GM19438 (cell line): ENCODE measurements at regions not wholly inside any gene's neighbourhood (a gene's known extent, or its start where the extent isn't known, plus 50 kb on each side); places are given as distances from the start of the nearest gene placed in this dataset.
A peak's percentile ranks its signal among the peaks of the same experiment; 100 is the strongest.
"Not testable (repeated sequence)": the region's sequence is repeated elsewhere in the genome, so short reads cannot be mapped to it uniquely, and the experiment has no call there.

Experiments used
- ATAC-seq: cut with Tn5 transposase; IDR thresholded peaks from one replicate; pipeline ENCODE4 v1.9.1; 2021; ENCODE audit warnings: low read depth; ENCODE audit not compliant: unreplicated experiment

DNA sequence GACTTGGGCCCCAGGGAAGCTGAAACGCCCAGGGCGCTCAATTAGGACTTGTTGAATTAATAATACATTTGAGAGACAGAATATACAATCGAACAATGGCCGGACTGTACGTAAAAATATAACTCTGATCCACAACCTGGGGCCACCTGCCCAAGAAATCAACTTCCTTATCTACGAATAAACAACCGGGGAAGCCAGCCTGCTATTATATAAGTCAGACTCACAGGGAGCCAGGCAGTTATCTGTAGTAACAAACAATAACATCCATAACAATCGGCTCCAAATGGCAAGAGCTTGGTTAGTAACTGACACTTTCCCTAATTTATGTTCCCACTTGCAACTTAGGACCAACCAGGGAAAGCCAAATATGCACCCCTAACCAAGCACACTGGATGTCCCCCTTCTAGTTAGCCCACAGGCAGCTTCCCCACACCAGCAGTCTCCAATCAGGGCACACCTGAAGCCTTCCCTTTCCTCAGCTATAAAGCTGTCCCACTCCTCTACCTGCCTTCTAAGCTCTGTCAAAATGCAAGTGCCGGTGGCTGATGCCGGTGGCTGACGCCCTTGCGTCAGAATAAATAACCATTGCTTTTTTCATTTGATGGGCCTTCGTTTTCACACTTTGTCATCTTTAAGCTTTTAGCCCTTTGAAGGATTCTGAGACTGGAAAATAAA is 135.2 kb downstream of the FAM72B start:
- ATAC-seq, result peak; percentile 16

DNA sequence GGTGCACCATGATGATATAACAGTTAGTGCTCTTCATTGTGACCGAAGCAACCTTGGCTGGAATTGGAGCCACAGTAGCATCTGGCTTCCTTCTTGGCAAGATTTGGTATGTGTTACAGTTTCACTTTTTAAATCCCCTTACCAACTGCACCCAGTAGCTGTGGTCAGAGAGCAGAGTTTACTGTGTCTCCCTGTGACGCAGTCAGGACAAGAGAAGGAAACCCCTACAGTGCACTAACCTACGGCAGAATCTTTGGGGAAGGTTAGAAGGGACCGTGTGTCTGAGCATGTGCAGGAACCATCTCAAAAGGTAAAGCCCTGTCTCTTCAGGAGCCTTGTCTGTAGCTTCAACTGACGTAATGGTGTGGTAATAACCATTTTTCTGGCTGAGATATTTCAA is 134.0 kb downstream of the FAM72B start:
- ATAC-seq, result not testable (repeated sequence)

DNA sequence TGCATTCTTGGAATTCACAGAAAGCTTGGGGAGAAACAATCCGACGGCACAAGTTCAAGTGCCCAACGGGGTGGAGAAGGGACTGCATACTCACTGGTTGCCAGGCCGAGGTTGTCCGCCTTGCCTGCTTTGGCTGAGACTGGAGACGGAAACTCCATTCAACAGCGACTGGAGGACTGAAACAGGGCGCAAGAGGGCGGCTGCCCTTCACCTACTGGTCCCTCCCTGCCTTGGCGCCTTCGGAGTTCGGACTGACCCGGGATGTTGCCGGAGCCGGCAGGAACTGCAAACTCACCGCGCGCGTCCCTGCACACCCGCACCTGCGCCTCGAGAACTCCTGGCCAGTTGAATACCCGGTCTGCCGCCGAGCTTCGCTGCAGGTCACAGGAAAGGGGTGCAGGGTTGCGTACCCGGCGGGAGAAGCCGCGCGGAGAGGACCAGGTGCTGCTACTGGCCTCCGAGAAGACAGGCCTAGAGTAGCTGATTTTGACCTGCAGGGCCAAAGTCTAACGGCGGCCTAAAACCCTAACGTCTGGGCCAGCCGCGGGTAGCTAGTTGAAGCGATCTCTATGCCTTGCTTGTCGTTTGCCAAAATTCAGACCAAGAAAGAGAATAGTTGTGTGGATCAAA is 132.9 kb downstream of the FAM72B start:
- ATAC-seq, result not testable (repeated sequence)

DNA sequence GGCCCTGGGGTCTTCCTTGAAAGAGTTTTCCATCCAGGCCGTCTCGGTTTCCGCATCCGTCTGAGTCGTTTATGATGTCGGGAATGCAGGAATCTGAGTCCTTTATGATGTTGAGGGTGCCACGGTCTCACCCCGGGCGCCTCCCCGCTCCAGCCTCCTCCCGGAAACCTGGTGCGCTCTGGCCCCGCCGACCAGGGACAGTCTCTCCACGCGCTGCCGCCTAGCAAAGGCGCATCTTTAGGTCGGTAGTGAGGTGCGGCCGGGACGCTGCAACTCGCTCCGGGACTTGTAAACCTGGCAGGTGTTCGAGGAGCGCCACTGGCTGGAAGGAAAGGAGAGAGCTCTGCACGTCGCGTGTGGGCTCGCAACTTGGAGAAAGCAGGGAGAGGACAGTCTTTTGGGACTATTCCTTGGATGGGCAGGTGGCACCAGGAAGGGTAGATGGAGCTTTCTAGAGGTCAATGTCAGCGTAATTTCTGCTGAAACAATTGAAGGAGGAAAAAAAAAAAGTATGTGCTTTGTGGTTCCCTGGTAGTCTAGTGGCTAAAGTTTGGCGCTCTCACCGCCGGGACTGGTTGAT is 132.0 kb downstream of the FAM72B start:
- ATAC-seq, result not testable (repeated sequence)

DNA sequence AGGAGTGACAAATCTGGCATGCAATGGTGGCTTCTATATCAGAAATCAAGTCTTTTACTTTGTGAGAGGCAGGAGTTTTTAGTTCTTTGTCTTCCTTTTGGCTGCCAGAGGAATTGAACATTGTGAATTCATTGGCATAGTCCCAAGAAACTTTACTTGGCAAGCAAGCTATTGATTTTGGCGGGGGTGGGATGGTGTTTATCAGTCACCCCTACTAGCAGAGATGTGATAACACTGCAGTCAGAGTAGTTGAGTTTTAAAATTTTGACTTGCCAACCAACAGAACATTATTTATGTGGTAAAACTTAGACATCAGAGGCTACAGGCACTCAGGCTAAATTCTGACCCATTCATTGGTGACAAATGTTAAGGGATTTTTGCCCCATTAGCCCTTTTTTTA is 129.2 kb downstream of the FAM72B start:
- ATAC-seq, result not testable (repeated sequence)

DNA sequence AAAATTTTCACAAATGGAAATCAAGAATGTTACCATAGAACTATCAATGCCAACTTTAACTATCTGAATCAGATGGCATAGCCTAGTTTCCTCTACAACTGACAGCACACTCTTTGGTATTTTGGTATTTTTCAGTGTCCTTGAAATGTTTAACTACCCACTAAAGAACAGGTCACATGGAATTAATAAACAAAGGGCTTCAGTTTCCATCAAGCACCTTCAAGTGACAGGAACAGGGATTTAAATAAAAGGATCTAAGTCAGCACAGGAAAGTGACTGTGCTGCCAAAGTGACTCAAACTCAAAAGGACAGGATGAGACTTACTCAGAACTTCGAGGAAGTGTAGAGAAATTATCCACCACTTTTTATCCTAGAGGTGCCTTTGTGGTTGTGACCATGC is 117.2 kb downstream of the FAM72B start:
- ATAC-seq, result not testable (repeated sequence)

DNA sequence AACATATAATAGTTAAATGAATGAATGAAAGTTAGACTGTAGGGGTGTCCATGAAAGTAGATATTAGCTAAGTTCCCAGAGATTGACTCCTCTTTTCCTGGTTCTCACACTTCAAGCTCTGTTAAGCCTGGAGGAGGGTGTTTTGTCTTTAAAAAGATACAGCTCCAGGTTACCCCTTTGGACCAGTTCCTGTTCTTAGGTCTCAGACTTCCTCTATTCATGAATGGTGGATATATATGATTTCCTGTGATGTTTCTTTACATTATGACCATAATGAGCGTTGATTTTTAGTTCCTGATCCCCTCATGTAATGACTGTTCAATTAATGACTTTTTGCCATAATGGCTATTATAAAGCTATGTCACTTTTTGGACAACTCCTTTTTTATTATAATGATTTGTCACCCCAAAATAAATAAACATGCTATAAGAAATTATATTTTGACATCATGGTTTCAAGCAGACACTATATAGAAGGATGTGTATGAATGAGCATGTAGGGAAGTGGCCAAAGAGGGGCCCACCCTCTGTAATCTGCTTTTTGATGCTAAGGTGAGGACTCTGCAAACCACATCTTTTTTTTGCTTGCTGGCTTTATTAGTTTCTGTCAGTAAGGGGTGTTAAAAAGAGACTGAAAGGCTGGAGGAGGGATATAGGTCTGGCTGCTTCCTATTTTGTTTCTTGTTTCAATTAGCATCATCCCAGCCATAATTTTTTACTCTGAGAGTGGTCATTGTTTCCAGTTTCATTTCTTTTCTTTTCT is 115.2 kb downstream of the FAM72B start:
- not testable (repeated sequence) for ATAC-seq

DNA sequence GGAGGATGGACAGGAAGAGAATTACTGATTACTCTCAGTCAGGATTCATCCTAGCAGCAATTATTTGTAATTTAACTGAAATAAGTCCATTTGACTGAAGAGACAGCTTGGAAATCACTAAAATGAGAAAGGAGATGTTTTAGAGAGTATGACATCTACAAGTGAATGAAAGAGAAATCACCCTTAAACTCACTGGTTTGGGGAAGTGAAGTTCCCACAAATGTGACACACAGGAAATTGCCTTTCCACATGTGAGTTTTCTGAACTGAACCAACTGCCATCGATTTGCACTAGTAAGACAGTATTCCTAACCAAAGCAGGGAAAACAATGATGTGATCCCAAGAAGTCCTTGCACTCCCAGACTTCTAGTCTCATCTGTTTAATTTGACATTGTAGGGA is 110.3 kb downstream of the FAM72B start:
- ATAC-seq, result not testable (repeated sequence)

DNA sequence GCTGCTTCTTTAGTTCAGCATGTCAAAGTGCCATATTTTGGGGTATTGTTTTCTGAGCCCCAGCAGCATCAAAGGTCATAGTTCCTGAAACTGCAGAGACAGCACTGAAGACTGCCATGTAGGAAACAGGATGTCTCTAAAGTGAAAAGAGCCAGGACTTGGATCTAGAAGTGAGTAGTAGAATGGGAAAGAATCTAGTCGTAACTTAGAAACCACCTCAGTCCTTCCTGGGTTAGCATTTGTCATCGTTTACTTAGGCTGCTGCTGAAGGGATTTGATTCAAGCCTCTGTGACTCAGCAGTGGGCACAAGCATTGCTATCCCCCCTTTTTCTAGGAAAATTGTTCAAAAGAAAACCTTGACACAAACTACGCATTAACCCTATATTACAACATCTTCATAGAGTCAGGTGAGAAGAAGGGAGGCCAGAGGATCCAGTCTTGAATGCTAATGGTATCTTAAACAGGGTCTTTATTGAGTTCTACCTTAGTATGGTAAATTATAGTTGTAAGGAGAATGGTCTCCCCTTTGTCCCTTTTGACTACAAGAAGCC is 108.8 kb downstream of the FAM72B start:
- not testable (repeated sequence) for ATAC-seq

DNA sequence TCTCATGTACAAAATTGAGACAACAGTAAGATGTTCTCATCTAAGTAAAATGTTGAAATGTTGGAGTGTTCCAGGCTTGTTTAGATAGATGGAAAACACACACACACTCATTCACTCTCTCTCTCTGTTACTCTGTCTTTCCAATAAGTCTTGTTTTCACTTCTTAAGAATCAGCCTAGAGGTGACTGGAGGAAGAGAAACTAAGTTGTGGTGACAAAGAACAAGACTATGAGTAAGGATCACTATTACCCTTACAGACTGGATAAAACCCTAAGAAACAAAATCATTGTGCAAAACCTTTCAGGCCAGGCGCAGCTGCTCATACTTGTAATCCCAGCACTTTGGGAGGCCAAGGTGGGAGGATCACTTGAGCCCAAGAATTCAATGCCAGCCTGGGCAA is 107.5 kb downstream of the FAM72B start:
- peak; percentile 62 for ATAC-seq

DNA sequence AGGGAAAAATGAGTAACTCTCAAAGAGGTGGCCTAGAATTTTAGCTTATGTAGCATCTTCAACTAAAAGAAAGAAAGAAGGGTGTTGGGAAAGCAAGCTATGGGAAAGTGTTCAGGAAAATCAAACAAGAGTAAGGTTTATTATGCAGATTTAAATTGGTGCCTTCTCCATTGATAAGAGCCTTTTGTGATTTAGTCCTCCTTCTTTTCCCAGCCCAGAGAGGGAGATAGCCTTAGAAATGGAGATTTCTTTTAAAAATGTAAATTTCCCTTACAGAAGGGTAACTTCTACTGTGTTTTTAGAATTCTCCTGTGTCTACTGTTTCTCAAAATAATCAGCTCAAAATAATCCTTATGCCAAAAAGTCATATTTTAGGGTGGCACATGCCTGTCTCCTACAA is 104.5 kb downstream of the FAM72B start:
- not testable (repeated sequence) for ATAC-seq

DNA sequence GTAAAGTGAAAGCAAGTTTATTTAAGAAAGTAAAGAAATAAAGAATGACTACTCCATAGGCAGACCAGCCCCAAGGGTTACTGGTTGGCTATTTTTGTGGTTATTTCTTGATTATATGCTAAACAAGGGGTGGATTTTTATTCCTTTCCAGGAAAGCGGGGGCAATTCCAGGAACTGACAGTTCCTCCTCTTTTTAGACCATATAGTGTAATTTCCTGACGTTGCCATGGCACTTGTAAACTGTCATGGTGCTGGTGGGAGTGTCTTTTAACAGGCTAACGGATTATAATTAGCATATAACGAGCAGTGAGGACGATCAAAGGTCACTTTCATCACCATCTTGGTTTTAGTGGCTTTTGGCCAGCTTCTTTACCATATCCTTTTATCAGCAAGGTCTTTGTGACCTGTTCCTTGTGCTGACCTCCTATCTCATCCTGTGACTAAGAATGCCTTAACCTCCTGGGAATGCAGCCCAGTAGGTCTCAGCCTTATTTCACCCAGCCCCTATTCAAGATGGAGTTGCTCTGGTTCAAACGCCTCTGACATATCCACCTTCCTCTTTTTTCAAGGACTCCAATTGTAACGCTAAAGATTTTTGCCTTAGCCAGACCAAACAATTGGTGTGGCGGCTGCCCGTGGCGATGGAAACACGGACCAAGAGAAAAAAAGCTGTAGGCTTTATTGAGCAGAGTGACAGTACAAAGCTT is 103.8 kb downstream of the FAM72B start:
- ATAC-seq, result not testable (repeated sequence)

DNA sequence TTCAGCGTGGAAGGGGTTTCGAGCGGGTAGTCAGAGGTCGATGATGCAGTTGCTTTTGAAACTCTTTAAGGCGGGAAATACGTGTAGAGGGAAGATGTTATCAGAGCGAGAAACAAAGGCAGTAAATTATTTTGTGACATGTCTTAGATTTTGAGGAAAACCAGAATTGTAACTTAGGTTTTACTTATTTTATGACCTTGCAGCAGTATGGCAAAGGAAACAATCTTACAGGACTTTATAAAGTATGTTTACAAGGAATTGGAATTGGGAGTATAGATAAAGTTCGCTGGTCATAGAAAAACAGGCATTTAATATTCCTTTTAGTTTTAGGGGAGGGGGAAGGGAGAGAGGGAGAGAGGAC is 103.3 kb downstream of the FAM72B start:
- not testable (repeated sequence) for ATAC-seq

DNA sequence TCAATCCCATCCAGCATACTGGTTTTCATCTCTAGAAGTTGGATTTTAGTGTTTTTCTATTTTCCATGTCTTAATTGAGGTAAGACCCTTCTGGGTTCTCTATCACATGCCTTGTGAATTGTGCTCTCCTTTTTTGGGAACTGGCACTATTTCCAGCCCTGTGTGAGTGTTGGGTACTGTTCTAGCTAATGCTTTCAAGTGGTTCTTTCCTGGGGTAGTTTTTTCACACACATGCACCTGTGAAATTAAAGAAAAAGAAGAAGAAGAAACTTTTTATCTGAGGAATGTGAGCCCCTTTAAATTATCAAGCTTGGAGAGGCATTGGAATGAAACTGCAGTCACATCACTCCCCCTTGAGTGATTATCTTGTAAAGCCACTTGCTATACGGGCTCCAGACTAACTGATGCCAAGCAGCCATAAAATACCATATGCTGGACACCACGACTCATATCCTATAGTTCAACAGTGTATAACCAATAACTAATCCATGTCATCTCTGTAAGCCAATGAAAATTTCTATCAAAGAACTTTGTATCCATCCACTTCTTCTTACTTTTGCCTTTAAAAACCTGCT is 102.4 kb downstream of the FAM72B start:
- not testable (repeated sequence) for ATAC-seq

DNA sequence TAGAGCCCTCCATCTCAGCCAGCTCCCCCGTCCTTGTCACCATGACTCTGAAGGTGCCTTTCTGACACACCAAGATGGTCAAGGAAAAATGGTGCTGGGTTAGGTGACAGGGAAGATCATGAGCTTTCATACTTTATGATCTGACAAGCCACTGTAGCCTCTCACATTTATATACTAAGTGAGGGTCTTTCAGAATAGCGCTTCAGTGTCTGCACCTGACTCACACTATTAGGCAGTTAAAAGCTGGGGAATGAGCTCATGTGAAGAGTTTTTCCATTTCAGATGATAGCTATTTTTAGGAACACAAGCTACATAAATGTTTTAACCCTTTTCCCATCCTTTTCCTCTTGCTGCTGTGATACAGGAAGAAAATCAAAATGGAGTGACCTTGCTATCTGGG is 101.1 kb downstream of the FAM72B start:
- not testable (repeated sequence) for ATAC-seq

DNA sequence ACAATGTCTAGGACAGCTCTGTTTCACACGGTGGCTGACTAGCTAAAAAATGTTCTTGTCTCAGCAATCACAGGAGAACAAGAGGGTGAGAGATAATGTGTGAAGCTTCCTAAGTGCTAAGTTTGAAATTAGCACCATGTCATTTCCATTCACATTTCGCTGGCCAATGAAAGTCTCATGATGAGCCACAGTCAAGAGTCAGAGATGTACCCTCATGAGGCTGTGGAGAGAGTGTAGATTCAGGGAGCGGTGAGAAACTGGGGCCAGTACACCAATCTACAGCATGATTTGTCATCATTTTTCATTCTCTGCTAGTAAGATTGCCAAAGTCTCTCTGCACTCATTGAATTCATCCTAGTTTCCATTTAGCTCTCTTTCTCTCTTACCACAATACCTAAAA is 97.9 kb downstream of the FAM72B start:
- ATAC-seq, result not testable (repeated sequence)

DNA sequence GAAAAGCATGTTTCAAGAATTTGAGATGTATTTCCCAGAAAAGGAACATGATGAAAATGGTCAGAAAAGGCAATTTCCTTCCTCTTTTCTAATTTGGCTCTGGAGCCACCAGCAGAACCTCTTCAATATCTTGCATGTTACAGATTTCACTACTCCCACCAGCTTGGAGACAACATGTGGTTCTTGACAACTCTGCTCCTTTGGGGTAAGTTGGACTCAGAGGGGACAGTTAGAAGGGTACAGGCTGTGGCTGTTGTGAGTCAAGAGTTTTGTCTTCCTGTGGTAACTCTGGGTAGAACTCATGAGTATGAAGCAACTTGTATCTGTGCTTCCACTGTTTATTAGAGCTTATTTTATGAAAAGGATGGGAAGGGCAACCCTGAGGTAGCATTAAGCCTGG is 96.9 kb downstream of the FAM72B start:
- not testable (repeated sequence) for ATAC-seq

DNA sequence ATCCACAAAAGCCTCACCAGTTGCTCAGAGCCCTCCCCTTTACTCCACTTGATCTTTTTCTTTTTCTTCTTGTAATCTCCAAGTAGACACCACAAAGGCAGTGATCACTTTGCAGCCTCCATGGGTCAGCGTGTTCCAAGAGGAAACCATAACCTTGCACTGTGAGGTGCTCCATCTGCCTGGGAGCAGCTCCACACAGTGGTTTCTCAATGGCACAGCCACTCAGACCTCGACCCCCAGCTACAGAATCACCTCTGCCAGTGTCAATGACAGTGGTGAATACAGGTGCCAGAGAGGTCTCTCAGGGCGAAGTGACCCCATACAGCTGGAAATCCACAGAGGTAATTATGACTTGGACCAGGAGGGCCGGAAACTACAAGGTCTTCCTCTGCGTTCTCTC is 95.6 kb downstream of the FAM72B start:
- ATAC-seq, result not testable (repeated sequence)

DNA sequence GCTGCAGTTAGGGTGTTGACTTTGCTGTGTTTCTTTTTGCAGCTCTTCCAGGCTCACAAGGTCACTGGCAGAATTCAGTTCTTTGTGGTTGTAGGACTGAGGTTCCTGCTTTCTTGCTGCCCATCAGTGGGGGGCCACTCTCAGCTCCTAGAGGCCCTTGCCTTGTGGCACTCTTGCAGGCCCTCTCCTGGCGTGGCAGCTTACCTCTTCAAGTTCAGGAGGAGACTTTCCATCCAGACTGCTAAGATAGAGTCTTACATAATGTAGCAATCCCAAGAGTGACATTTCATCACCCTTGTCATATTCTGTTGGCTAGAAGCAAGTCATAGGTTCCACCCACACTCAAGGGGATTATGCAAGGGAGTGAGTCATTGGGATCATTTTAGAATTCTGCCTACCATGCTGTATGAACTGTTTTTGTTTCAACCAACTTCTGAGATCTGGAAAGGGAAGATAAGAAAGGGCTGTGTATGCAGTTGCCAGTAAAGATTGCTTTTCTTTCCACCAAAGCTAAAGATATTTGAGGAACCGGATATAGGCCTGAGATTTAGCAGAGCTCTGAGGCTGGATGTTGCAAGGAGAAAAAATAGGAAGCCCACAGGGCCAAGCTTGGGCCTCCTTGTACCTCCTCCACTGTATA is 91.7 kb downstream of the FAM72B start:
- not testable (repeated sequence) for ATAC-seq
